ENCODE measurements at regions not wholly inside any gene's neighbourhood (a gene's known extent, or its start where the extent isn't known, plus 50 kb on each side); places are given as distances from the start of the nearest gene placed in this dataset.
"Not testable (repeated sequence)": the region's sequence is repeated elsewhere in the genome, so short reads cannot be mapped to it uniquely, and the experiment has no call there.

GRCh38 chr18:3328532-3328931 lies 66.6 kb downstream of the MYL12B start:
- peak in 1 of 2 experiments; percentile 33 for DNase-seq

DNA sequence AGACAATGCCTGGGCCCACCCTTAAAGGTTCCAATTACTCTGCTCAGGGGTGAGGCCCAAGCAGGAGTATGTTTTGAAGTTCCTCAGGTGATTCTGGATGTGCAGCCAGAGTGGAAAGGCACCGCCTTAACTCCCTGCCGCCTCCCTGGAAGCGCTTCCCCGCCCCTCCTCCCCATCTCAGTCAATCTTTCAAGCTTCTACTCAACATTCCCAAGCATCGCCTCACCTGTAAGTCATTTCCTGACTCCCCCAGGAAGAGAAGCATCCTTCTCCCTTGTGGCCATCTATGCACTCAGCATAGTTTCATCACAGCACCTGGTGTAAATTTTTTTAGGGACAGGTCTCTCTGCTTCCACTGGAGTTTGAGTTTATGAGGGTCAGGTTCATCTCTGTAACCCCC lies 67.5 kb downstream of the MYL12B start:
- DNase-seq = no peak

GRCh38 chr18:3329872-3330271 lies 67.9 kb downstream of the MYL12B start:
- no peak for DNase-seq

- DNase-seq = no peak
Observed at GRCh38 chr18:3330622-3331021, 68.7 kb downstream of the MYL12B start.

- no peak for DNase-seq
Observed at GRCh38 chr18:3332376-3332775, 70.4 kb downstream of the MYL12B start.

GRCh38 chr18:3333056-3333720 lies 71.3 kb downstream of the MYL12B start:
- no peak for DNase-seq

- DNase-seq = no peak
Observed at GRCh38 chr18:3333721-3334386, 71.9 kb downstream of the MYL12B start.

DNA sequence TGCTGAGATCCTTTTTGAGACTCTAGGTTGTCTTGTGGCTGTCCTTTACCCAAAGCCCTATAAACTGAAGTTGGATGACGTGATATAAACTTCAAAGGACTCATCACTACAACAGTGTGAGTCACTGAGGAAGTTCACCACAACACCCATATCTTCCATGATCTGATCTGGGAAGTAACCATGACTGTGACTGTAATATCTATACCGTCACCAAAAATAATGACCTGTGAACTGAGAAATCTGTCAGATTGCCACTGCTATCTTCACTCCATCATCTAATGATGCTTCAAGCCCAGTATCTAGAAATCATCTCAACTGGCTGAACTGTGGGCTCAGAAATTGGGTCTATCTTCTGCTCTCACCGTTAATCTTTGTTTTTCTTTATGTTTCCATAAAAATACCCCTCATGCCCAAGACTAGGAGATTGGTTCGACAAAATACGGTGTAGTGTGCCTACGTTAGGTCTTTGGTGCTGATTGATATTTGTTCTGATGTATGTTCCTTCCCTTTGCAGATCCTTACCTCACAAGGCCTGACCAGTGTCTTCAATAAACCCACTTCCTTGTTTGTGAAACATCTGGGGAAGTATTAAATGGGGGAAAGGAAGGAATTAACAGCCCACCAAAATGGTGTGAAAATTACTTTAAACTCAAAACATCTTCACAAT lies 78.2 kb downstream of the MYL12B start:
- no peak for DNase-seq

- no peak for DNase-seq
Observed at GRCh38 chr18:3340682-3341097, 78.8 kb downstream of the MYL12B start.

DNA sequence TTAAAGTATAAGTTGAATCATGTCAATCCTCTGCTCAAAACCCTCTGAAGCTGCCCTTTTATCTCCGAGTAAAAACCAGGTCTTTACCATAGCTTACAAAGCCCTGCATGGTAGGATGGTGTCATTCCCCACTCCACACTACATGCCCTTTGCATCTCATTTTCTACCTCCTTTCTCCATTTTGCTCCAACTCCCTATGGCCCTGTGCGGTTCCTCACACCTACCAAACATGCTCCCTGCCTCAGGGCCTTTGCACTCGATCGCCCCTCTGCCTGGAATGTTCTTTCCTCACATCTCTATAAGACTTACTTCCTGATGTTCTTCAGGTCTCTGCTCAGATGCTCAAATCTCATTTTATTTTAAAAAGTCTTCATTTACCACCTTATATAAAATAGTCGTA lies 80.7 kb downstream of the MYL12B start:
- DNase-seq = no peak

- DNase-seq = no peak
Observed at GRCh38 chr18:3345452-3345851, 83.5 kb downstream of the MYL12B start.

DNA sequence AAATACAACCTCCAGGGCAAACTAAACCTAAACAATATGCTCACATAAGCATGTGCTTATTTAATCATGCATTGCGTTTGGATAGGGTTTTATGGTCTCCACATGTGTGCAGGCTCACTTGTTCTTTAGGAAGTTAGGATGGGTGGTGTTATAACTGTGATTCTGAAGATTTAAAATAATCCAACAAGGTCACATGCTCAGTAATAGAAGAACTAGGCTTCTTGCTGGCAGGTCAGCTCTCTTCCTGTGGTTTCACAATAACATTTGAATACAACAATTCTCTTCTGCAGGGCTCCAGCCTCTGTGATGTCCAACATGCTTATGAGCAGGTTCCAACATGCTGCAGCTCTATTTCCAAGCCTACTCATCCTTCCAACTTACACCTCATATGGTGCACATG lies 84.0 kb downstream of the MYL12B start:
- DNase-seq = no peak

DNA sequence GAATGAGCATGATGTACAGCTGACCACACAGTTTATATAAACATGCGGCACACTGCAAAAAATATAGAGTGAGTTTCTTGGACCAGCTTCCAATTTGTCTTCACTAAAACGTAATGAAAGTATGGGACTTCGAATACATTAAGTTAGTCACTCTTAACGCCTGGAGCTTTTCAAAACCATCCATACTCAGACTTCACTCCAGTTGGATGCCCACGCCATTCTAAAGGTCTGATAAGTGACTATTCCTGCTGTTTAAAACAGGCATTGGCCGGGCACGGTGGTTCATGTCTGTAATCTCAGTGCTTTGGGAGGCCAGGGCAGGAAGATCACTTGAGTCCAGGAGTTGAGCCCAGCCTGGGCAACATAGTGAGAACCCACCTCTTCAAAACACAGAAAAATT lies 84.6 kb downstream of the MYL12B start:
- no peak for DNase-seq

- no peak for DNase-seq
Observed at GRCh38 chr18:3347286-3347803, 85.4 kb downstream of the MYL12B start.

DNA sequence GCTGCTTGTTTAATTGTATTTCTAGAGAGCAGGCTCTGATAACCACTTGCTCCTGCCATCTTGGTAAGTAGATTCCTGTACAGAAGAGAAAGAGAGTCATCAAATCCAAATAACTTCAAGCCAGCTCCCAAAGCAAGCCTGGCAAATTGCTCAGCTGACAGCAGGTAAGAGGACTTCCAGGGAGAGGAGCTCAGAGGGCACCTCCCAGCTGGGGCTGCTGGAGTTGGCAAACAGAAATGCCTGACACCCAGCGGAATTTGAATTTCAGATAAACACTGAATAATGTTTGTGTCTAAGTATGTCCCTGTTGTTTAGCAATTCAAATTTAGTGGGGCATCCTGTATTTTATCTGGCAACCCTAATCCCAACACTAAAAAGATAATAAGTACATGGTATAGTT lies 86.2 kb downstream of the MYL12B start:
- no peak for DNase-seq

GRCh38 chr18:3349046-3349841 lies 87.3 kb downstream of the MYL12B start:
- DNase-seq = not testable (repeated sequence)

DNA sequence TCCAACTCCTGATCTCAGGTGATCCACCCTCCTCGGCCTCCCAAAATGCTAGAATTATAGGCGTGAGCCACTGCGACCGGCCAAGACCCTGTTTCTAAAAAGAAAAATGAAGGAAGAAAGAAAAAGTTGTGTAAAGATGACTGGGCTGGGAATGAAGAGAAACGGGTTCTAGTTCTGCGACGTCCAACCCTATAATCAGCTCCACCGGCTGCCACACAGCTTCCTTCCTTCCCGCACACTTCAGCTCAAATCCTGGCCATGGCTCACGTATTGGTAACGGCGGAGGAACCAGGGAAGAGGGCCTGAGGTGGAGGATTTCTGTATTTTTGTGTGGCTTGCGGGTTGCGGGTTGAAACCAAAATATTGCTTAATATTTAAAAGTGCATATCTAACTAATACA lies 88.1 kb downstream of the MYL12B start:
- no peak for DNase-seq

GRCh38 chr18:3350566-3351527 lies 88.9 kb downstream of the MYL12B start:
- no peak for DNase-seq

GRCh38 chr18:3354506-3354905 lies 92.6 kb downstream of the MYL12B start:
- no peak for DNase-seq

DNA sequence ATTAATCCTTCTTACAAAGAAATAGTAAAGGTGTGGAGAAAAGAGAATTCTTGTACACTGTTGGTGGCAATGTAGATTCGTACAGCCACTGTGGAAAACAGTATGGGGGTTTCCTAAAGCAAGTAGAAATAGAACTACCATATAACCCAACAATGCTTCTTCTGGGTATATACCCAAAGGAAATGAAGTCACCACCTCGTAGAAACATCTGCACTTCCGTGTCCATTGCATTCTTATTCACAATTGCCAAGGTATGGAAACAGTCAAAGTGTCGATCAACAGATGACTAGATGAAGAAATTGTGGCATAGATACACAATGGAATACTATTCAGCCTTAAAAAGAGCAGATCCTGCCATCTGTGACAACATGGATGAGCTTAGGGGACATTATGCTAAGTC lies 93.4 kb upstream of the TGIF1 start:
- no peak for DNase-seq

DNA sequence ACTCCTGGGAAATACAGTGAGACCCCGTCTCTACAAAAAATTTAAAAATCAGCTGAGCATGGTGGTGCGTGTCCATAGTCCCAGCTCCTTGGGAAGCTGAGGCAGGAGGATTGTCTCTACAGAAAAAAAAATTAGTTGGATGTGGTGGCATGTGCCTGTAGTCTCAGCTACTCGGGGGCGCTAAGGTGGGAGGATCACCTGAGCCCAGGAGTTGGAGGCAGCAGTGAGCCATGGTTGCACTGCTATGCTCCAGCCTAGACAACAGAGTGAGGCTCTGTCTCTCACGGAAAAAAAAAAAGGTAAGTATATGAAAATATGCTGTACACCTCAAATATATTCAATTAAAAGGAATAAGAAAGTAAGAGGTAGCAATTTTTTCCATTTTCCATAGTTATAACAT lies 92.5 kb upstream of the TGIF1 start:
- DNase-seq = no peak

- DNase-seq = no peak
Observed at GRCh38 chr18:3358310-3358709, 91.7 kb upstream of the TGIF1 start.
